AG04450 (cell line): ENCODE measurements at regions not wholly inside any gene's neighbourhood (a gene's known extent, or its start where the extent isn't known, plus 50 kb on each side); places are given as distances from the start of the nearest gene placed in this dataset.

ENCODE experiments used
- CTCF ChIA-PET: fragments of 300-600, 350-600 bp; formaldehyde crosslinking; extraction: SDS; loops from one replicate; lab custom pipeline; 2022; ENCODE audit warnings: antibody characterized with exemption, inconsistent platforms; lab: Charles Lee
- POLR2A ChIA-PET: fragments of 350-600 bp; formaldehyde crosslinking; extraction: SDS; loops from one replicate; lab custom pipeline; 2021; ENCODE audit warnings: antibody characterized with exemption, inconsistent platforms; lab: Yijun Ruan, JAX
- DNase-seq: peaks from one replicate; pipeline ENCODE4 v3.0.0-alpha.2; 2011; ENCODE audit warnings: low read depth, low spot score
- H3K27ac ChIP-seq: one replicate; pipeline ENCODE4 v1.5.1; 2012; ENCODE audit warnings: low read depth, low read length, control low read depth
- H3K27me3 ChIP-seq: one replicate; pipeline ENCODE4 v1.6.0; 2012; ENCODE audit warnings: low read length; ENCODE audit not compliant: control insufficient read depth, insufficient read depth
- H3K4me3 ChIP-seq: 2 replicates; pipeline ENCODE4 v1.5.1; 2011; ENCODE audit warnings: mild to moderate bottlenecking, low read depth, low read length, control low read depth
- H3K9me3 ChIP-seq: 2 replicates; pipeline ENCODE4 v1.5.1; 2012; ENCODE audit warnings: low read length; ENCODE audit not compliant: control insufficient read depth, insufficient read depth
- CTCF ChIP-seq: IDR thresholded peaks from 2 replicates; pipeline ENCODE4 v1.5.1; 2011; ENCODE audit warnings: low read depth, low read length, control low read depth, inconsistent platforms

DNA sequence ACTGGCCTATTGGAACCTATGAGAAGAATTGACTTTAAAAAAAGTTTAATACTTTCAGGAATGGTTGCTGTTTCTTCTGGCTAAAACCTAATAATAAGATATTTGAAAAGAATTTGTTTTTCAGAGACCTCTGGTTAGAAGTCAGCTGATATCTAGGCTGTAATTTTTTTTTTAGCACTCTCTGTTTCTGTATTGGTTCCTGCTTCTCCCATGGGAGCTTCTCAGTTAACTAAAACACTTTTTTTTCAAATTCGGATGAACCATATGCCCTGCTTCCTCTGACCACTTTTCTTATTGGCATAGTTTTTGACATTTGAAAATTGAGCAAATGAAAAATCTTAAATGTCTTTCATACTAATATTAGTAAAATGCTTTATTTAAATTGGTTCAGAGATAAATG lies 163.5 kb upstream of the SLC10A2 start:
- no peak for TF ChIP-seq CTCF
- no peak for DNase-seq
- POLR2A ChIA-PET = no interaction called here
- H3K9me3 ChIP-seq = peaks cover 8% of the 10 kb centered on the region
- no peak overlapping the region for H3K27ac ChIP-seq
- H3K4me3 ChIP-seq = no peak overlapping the region
- CTCF ChIA-PET = no interaction called here
- H3K27me3 ChIP-seq = no peaks in the 10 kb centered on the region

DNA sequence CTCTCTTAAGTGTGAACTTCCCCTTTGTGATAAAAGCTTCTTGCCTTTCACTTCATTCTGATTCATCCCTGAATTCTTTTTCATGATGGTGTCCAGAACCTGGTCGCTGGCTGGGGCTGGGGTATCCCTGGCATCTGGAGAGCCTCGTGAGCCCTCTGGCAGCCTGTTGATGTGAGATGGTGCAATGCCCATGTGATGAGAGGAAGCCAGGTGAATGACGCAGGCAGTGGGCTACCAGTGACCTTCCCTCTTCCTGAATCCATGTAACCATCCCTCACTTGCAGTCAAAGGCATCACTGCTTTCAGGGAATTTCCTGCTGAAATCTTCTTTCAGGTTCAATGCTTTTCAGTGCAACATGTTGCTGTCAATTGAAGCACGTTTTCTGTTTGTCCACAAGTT lies 158.6 kb upstream of the SLC10A2 start:
- no peak overlapping the region for H3K4me3 ChIP-seq
- no peak for DNase-seq
- peaks cover 12% of the 10 kb centered on the region for H3K9me3 ChIP-seq
- no peaks in the 10 kb centered on the region for H3K27me3 ChIP-seq
- TF ChIP-seq CTCF = no peak
- no peak overlapping the region for H3K27ac ChIP-seq
- POLR2A ChIA-PET = no interaction called here
- CTCF ChIA-PET = no interaction called here

DNA sequence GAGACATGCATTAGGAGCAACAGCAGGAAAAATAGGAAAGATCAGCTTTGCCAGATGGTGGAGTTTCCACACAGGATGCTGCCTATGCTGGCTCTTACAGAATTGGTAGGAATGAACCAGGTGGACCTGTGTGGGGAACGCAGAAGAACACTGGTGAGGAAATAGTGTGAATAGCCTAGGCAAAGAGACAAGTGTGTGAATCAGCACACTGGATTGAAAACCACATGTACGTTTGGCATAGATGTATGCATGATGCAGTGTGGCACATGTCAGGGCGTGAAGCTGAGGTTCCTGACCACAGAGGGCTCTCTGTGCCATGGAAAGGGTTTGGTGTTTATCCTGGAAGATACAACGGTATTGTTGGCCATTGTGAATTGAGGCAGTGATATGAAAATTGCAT lies 156.5 kb upstream of the SLC10A2 start:
- DNase-seq = no peak
- Histone ChIP-seq H3K27ac (no peak overlapping the region), H3K4me3 (no peak overlapping the region), H3K9me3 (peaks cover 12% of the 10 kb centered on the region), H3K27me3 (no peaks in the 10 kb centered on the region)
- no peak for TF ChIP-seq CTCF
- POLR2A ChIA-PET = no interaction called here
- CTCF ChIA-PET = no interaction called here

GRCh38 chr13:103218253-103218652 lies 152.0 kb upstream of the SLC10A2 start:
- no peak overlapping the region for H3K27ac ChIP-seq
- H3K9me3 ChIP-seq = peaks cover 10% of the 10 kb centered on the region
- POLR2A ChIA-PET = no interaction called here
- CTCF ChIA-PET = no interaction called here
- TF ChIP-seq CTCF = no peak
- no peaks in the 10 kb centered on the region for H3K27me3 ChIP-seq
- no peak for DNase-seq
- H3K4me3 ChIP-seq = no peak overlapping the region

DNA sequence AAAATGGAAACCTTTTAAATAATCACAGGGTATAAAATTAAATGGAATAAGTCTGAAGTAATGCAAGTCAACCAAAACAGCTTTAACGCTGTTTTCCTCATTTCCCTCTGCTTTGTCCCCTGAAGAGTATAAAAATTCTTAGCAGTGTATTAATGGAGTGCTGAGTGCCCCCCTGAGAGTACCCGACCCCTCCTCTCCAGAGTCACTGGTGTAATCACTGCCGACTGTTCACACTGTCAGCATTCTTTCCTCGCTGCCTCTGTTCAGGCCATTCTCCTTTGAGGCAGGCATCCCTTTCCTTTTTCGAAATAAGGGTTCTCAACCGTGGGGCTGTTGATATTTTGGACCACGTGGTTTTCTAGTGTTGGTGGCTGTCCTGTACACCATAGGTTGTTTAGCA lies 146.9 kb upstream of the SLC10A2 start:
- Histone ChIP-seq H3K4me3 (no peak overlapping the region), H3K9me3 (peaks cover 10% of the 10 kb centered on the region), H3K27ac (no peak overlapping the region), H3K27me3 (no peaks in the 10 kb centered on the region)
- DNase-seq = no peak
- no peak for TF ChIP-seq CTCF
- POLR2A ChIA-PET = no interaction called here
- CTCF ChIA-PET = no interaction called here
